Esophagus muscularis mucosa (tissue), 3 donors: ENCODE measurements at regions not wholly inside any gene's neighbourhood (a gene's known extent, or its start where the extent isn't known, plus 50 kb on each side); places are given as distances from the start of the nearest gene placed in this dataset.

Source experiments
- CTCF ChIP-seq, 3 experiments: fragments of 200-600 bp in 2 of 3; fragments of 450-650 bp in 1 of 3; sonication (generic) in 2 of 3; IDR thresholded peaks; one replicate each; pipeline ENCODE4 v1.5.1; 2017 to 2019; ENCODE audit warnings: antibody characterized with exemption in 3 of 3, mild to moderate bottlenecking in 2 of 3, moderate library complexity in 1 of 3
- POLR2A ChIP-seq: fragments of 450-650 bp; IDR thresholded peaks from one replicate; pipeline ENCODE4 v1.6.1; 2017; ENCODE audit warnings: antibody characterized with exemption, moderate library complexity, mild to moderate bottlenecking, low read depth
- POLR2AphosphoS5 ChIP-seq, 2 donors: sonication (generic); formaldehyde crosslinking; IDR thresholded peaks; one replicate each; pipeline ENCODE4 v1.6.1; 2017; ENCODE audit warnings: antibody characterized with exemption in 2 of 2

- TF ChIP-seq CTCF (IDR thresholded peaks at IDR 0.05): no peak
- no peak for TF ChIP-seq POLR2AphosphoS5 (IDR thresholded peaks at IDR 0.05)
- TF ChIP-seq POLR2A: no peak
Observed at GRCh38 chr22:49142296-49142695, 685.4 kb downstream of the BRD1 start.
